IMR-90 (cell line): ENCODE measurements at regions not wholly inside any gene's neighbourhood (a gene's known extent, or its start where the extent isn't known, plus 50 kb on each side); places are given as distances from the start of the nearest gene placed in this dataset.

ENCODE experiments used
- BHLHE40 ChIP-seq: fragments of 150-350 bp; IDR thresholded peaks from 2 replicates; pipeline ENCODE4 v1.6.1; 2016; ENCODE audit warnings: mild to moderate bottlenecking, low read depth, low read length
- CEBPB ChIP-seq: IDR thresholded peaks from 2 replicates; pipeline ENCODE4 v1.6.1; 2012; ENCODE audit warnings: low read depth, low read length, improper control_type of control experiment
- CHD1 ChIP-seq: IDR thresholded peaks from 2 replicates; pipeline ENCODE4 v1.6.1; 2012; ENCODE audit warnings: low read depth, low read length, improper control_type of control experiment
- CTCF ChIP-seq: conservative IDR thresholded peaks from 2 replicates; pipeline ENCODE4 v1.5.1; 2012; ENCODE audit warnings: mild to moderate bottlenecking, low read depth, low read length, improper control_type of control experiment
- FOS ChIP-seq: fragments of 150-350 bp; IDR thresholded peaks from 2 replicates; pipeline ENCODE4 v1.6.1; 2016; ENCODE audit warnings: low read depth, low read length
- MXI1 ChIP-seq: IDR thresholded peaks from 2 replicates; pipeline ENCODE4 v1.6.1; 2012; ENCODE audit warnings: low read depth, mild to moderate bottlenecking, low read length, moderate library complexity, borderline replicate concordance
- POLR2A ChIP-seq: IDR thresholded peaks from 2 replicates; pipeline ENCODE4 v1.6.1; 2012; ENCODE audit warnings: mild to moderate bottlenecking, low read depth, low read length
- RAD21 ChIP-seq: IDR thresholded peaks from 2 replicates; pipeline ENCODE4 v1.6.1; 2012; ENCODE audit warnings: low read length, improper control_type of control experiment
- RCOR1 ChIP-seq: IDR thresholded peaks from 2 replicates; pipeline ENCODE4 v1.6.1; 2012; ENCODE audit warnings: mild to moderate bottlenecking, low read length, improper control_type of control experiment; ENCODE audit not compliant: insufficient replicate concordance
- RFX5 ChIP-seq: IDR thresholded peaks from 2 replicates; pipeline ENCODE4 v1.8.0; 2012; ENCODE audit warnings: low read depth, mild to moderate bottlenecking, low read length, moderate library complexity
- SMC3 ChIP-seq: fragments of 150-350 bp; IDR thresholded peaks from 2 replicates; pipeline ENCODE4 v1.6.1; 2016; ENCODE audit warnings: low read depth, mild to moderate bottlenecking, antibody characterized with exemption, low read length, moderate library complexity
- USF2 ChIP-seq: fragments of 150-350 bp; IDR thresholded peaks from 2 replicates; pipeline ENCODE4 v1.6.1; 2017; ENCODE audit warnings: mild to moderate bottlenecking, antibody characterized with exemption, low read length, low read depth

- TF ChIP-seq CTCF (no peak), POLR2A (no peak), CEBPB (no peak), MXI1 (no peak), USF2 (no peak), RAD21 (no peak), SMC3 (no peak), RCOR1 (no peak), FOS (no peak), RFX5 (no peak), CHD1 (no peak), BHLHE40 (no peak)
Measured at GRCh38 chr12:34151019-34151418, 128.7 kb downstream of the ALG10 start.
